ENCODE measurements at regions not wholly inside any gene's neighbourhood (a gene's known extent, or its start where the extent isn't known, plus 50 kb on each side); places are given as distances from the start of the nearest gene placed in this dataset.

DNA sequence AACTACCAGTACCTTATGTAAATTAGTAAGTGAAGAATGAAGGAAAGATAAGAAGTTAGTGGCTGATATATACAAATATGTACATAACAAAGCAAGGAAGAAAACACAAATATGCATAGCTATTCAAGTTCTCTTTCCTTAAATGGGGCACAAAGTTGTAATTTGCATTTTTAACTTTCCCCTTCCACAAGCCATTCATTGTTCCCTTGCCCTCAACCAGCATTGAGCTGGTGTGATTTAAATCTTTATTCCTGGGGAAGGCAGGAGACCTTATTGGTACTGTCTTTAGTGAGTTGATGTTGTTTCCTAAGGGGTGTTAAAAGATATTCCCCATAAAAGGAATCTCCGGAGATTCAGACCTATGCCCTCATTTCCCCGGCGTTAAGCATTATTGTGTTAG, 735.3 kb downstream of the PCDH18 start:
- TF ChIP-seq CTCF (IDR thresholded peaks at IDR 0.05; ENCODE audit: low read depth, low read length), result no peak

DNA sequence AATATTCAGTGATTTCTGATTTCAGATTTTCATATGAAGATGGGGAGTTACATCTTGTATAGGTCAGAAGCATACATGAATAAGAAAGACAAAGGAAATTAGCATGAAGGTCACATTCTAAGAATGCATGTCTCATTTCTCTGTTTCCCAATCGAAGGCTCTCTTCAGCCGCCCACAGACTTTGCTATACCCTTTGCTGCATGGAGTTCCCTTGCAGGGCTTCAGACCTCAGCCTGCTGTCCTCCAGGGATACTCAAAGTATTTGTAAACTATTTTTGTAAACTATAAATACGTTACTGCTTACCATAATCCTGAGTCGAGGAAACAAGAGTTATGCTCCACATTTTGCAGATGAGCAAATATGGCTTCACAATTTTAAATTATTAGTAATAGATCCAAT, 738.4 kb downstream of the PCDH18 start:
- DNase-seq (ENCODE audit: extremely low read depth, low read depth), result no peak
- TF ChIP-seq CTCF (IDR thresholded peaks at IDR 0.05; ENCODE audit: low read depth, low read length), result no peak

More for the DNA sequence above, 735.3 kb downstream of the PCDH18 start:
- no peak for DNase-seq (ENCODE audit: extremely low read depth, low read depth)

DNA sequence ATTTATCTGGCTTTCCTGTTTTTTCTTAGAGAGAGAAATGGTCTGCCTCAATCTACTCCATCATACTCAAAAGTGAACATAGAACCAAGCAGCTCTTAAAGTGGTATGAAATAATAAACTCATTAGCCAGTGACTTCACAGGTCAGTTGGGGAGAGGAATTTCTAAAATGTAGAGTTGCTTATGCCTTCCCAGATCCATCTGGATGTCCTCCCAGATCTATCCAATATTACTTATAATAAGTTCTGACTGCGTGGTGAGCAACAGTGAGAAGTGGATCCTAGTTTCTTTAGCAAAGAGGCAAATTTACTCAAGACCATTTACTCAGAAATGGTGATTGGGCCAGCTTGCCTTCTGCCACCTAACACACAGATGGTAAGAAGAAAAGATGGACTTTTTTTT, 748.0 kb downstream of the PCDH18 start:
- no peak for TF ChIP-seq CTCF (IDR thresholded peaks at IDR 0.05; ENCODE audit: low read depth, low read length)
- no peak for DNase-seq (ENCODE audit: extremely low read depth, low read depth)

DNA sequence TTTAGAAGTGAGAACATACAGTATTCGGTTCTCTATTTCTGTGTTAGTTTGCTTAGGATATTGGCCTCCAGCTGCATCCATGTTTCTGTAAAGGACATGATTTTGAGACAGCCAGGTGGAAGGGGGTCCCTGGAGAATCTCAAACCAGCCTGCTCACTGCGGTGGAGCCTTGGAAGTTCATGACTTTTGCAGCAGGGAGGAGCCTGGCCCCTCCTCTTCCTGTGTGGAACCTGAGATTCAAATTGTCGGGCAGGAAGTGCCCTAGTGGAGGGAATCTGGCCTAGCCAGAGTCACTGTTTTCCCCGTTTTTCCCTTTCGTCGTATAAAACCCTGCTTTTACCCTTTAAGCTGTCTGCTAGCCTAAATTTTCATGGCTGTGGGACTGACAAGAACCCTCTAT, 762.6 kb downstream of the PCDH18 start:
- DNase-seq (ENCODE audit: extremely low read depth, low read depth), result no peak
- no peak for TF ChIP-seq CTCF (IDR thresholded peaks at IDR 0.05; ENCODE audit: low read depth, low read length)

DNA sequence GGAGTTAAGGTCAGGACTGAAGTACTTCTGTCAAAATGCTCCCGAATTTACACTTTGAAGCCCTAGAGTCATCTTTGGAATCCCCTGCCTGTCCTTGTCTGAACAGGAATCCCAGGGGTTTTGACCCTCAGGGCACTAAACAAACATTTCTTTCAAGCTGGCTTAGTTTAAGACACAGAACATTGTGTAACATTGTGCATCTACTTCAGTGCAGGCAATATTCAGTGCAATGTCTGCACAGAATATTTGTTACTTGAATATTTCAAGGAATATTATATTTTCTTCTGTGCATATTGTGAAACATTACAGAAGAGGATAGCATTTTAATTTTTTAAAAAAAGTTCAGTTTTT, 763.4 kb downstream of the PCDH18 start:
- TF ChIP-seq CTCF (IDR thresholded peaks at IDR 0.05; ENCODE audit: low read depth, low read length), result no peak
- DNase-seq (ENCODE audit: extremely low read depth, low read depth), result no peak

DNA sequence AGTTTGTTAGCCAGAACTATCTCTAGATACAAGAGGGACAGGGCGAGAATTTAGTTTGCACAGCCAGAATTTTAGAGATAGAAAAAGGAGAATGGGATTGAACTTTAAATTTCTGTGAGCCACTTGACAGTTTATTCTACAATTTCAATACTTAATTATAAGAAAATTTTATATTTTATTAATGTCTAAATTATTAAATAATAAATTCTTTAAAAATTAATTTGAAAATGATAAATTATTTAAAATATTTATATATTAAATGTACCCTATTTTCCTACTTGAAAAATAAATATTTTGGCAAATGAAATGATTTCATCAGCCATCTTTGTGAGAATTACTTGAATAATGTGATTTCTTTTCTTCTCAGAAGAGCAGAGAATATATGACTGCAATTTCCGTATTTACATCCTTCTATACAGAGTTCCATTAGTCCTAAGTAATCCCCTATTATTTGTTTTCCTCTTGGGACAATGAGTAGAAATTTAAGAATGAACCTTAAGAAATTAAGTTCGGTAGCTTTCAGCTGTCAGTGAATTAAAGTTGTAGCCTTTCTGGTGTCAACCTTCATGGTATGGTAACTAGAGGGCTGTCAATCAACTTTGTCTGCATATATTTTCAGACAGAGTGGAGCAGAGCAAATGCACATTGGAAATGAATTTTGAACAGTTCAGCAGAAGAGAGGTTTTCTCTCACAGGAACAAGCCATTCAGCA, 763.9 kb downstream of the PCDH18 start:
- TF ChIP-seq CTCF (IDR thresholded peaks at IDR 0.05; ENCODE audit: low read depth, low read length), result no peak
- DNase-seq (ENCODE audit: extremely low read depth, low read depth), result no peak

- TF ChIP-seq CTCF (IDR thresholded peaks at IDR 0.05; ENCODE audit: low read depth, low read length), result no peak
- no peak for DNase-seq (ENCODE audit: extremely low read depth, low read depth)
Observed at GRCh38 chr4:136763919-136764318, 768.4 kb downstream of the PCDH18 start.

All from AG09319 (cell line).